DND-41 (cell line): ENCODE measurements at regions not wholly inside any gene's neighbourhood (a gene's known extent, or its start where the extent isn't known, plus 50 kb on each side); places are given as distances from the start of the nearest gene placed in this dataset.

Experiments used
- EZH2 ChIP-seq: IDR thresholded peaks from 3 replicates; pipeline ENCODE4 v1.6.1; 2012; ENCODE audit warnings: borderline replicate concordance, low read depth, mild to moderate bottlenecking, moderate library complexity, low read length, inconsistent platforms; ENCODE audit not compliant: severe bottlenecking
- TF ChIP-seq, protein P1 (sequence below): IDR thresholded peaks from 2 replicates; pipeline ENCODE4 v1.5.1; 2012; ENCODE audit warnings: borderline replicate concordance, low read length, moderate library complexity, mild to moderate bottlenecking; ENCODE audit not compliant: poor library complexity, severe bottlenecking; ENCODE audit errors: extremely low read depth

DNA sequence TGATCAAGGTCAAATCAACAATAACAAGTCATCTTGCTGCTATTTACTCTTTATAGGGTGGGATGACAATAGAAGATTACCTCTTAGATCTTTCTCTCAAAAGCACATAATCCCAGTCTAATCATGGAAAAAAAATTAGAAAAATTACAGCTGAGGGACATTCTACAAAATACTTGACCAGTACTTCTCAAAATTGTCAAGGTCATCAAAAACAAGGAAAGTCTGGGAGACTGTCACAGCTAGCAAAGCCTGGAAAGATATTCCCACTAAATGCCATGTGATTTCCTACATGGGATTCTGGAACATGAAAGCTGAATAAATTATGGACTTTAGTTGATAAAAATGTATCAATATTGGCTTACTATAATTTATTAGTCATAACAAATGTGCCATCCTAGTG is 276.2 kb downstream of the RNF144A start:
- TF ChIP-seq, protein P1, sequence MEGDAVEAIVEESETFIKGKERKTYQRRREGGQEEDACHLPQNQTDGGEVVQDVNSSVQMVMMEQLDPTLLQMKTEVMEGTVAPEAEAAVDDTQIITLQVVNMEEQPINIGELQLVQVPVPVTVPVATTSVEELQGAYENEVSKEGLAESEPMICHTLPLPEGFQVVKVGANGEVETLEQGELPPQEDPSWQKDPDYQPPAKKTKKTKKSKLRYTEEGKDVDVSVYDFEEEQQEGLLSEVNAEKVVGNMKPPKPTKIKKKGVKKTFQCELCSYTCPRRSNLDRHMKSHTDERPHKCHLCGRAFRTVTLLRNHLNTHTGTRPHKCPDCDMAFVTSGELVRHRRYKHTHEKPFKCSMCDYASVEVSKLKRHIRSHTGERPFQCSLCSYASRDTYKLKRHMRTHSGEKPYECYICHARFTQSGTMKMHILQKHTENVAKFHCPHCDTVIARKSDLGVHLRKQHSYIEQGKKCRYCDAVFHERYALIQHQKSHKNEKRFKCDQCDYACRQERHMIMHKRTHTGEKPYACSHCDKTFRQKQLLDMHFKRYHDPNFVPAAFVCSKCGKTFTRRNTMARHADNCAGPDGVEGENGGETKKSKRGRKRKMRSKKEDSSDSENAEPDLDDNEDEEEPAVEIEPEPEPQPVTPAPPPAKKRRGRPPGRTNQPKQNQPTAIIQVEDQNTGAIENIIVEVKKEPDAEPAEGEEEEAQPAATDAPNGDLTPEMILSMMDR = no peak
- TF ChIP-seq EZH2 = no peak
